Activated CD4-positive, alpha-beta T cell treated with anti-CD3 and anti-CD28 coated beads for 1 hour (primary cell): ENCODE measurements at regions not wholly inside any gene's neighbourhood (a gene's known extent, or its start where the extent isn't known, plus 50 kb on each side); places are given as distances from the start of the nearest gene placed in this dataset.

ENCODE experiments used
- DNase-seq: peaks from one replicate; pipeline ENCODE4 v3.0.0-alpha.2; 2020

GRCh38 chr3:124373524-124373923, 356.7 kb upstream of the UMPS start:
- DNase-seq = no peak

DNA sequence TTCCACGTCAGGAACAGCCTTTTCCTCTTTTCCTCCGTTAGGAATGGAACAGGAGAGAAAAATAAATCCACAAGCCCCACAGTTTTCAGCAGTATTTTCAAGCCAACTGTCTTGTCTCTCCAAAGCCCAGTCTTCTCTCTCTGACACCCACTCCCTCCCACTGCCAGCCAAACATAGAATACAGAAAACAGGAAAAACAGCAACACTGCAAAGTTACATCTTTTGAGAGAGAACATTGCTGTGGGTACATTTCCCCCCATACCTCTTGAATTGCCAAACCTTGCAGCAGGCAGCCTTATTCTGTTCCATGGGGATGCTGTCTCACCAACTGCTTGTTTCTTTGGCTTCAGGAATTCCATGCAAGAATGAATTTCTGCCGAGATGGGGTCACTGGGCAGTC, 355.7 kb upstream of the UMPS start:
- no peak for DNase-seq

DNA sequence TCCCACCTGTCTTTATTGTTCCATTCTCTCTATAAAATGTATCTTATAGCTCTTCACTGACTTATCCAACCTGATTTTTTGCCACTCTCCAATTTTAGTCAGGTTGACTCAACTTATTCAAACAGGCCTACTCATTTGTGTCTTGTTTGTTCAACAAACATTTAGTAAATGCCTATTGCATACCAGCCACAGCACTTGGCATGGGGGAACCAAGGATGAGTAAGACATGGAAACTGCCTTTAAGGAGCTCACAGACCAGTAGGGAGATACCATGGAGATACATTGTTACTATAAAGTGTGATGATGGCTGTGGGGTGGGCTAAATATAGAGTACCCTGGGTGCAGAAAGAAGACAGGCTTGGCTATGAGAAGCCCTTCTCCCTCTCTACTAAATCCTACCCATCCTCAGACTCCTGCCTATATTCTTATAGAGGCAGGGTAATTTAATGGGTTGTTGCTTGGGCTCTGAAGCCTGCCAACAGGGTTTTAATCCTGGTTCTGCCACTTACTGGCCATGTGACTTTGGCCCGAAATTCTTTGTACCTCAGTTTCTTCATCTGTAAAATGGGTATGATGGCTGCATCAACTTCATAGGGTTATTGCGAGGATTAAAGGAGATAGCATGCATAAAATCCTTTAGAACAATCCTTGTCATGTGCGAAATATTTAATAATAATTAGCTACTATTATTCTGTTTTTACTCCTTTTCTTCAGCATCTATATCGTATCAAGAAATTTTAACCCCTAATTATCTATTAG, 348.5 kb upstream of the UMPS start:
- DNase-seq = no peak

DNA sequence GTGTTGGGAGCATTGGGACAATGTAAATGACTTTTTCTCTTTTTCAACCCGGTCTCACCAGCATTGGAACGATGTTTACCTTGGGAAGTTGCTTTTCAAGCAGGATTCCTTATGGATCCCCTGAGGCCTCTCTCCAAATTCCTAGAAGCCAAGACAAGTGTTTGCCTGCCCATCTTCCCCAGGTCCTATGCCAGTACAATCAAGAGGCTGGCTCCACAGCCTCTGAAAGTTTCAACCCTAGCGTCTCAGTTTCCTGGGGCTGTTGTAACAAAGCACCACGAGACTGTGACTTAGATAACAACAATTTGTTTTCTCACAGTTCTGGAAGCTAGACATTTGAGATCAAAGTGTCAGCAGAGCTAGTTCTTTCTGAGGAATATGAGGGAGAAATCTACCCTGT, 347.2 kb upstream of the UMPS start:
- no peak for DNase-seq

- no peak for DNase-seq
These were observed 346.3 kb upstream of the UMPS start for GRCh38 chr3:124383846-124384466.

DNA sequence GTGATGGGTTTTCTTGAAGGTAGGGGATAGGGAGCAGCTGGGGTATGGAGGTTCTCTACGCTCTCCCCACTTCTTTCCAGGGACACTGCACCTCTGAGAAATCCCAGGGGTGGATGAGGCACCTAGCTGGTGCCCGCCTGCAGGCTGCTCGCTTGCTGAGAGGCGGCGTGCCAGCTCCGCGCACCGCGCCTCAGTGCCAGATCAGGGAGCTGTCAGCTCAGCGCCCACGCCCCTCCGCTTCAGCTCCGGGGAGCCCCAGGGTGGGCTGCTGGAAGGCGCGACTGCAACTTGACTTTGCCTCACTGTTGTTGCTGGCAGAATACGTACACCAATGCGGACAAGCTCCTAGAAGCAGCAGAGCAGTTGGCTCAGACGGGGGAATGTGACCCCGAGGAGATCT, 345.7 kb upstream of the UMPS start:
- no peak for DNase-seq

DNA sequence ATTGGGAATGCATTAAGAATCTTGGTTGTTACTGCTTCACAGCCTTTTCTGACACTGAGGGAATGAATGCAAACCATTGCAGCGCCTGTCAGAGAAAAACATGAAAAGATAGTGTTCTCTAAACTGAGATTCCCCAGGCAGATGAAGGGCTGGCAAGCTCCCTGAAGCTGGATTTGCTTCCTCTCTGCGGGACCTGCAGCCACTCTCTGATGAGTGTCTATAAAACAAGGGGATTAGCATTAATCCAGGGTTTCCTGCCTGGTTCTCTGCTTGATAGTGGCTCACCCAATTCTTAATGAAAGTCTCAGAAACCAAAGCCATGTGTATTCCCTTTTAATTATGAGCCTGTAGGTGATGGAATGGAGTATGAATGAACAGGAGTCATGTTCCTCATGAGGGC, 344.3 kb upstream of the UMPS start:
- DNase-seq = no peak

DNA sequence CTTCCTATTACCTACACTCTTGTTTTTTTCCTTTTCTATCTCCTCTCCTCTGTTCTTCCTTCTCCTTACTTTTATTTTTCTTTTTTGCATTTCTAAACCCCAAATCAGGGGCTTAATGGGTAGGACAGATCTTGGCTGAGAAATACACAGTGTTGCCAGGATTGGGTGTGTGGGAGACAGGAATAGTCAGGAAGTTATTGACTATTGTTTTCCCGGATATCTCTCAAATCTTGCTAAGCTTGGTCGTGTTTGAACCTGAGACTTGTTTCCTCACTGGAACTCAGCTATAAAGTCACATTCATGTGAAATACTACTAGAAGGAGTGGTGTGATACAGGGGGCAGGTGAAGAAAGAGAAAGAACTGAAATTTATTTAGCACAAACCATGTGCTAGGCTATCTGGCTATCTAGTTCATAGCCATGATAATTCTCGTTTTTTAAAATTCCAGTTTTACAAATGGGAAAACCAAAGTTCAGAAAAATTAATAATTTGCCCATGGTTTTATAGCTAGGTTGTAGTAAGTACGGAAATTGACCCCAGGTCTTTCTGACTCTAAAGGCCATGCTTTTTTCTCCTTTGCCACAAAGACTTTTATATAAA, 343.2 kb upstream of the UMPS start:
- DNase-seq = no peak

DNA sequence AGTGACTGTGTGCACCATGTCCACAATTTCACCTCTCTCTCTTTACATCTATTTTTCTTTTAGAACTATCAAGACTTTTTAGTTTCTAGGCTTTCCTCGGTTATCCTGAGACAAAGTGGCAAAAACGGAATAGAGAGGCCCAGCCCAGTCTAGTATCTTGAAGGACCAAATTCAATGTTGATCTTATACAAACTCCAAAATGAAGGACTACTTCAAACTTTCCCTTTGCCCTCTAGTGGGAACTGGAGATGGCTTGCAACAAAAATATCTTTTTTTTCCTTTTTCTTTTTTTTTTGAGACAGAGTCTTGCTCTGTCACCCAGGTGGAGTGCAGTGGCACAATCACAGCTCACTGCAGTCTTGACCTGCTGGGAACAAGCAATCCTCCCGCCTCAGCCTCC, 338.5 kb upstream of the UMPS start:
- DNase-seq = no peak

DNA sequence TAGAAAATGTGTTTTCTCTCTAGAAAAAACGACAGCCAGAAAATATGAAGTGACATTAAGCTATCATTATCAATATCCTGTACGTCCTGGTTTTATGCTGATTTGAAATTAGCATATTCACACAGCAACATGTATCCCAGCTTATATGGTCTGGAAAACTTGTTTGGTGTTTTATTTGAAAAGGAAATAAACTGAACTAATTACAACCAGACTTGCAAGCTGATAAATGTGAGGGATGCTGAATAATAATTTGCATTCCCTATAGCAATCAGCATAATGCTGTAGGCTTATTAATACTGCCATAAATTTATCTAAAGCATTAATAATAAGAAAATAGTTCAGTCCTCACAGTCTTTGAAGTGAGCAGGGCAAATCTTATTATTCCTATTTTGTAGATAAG, 336.9 kb upstream of the UMPS start:
- no peak for DNase-seq

GRCh38 chr3:124395162-124395561, 335.1 kb upstream of the UMPS start:
- no peak for DNase-seq

DNA sequence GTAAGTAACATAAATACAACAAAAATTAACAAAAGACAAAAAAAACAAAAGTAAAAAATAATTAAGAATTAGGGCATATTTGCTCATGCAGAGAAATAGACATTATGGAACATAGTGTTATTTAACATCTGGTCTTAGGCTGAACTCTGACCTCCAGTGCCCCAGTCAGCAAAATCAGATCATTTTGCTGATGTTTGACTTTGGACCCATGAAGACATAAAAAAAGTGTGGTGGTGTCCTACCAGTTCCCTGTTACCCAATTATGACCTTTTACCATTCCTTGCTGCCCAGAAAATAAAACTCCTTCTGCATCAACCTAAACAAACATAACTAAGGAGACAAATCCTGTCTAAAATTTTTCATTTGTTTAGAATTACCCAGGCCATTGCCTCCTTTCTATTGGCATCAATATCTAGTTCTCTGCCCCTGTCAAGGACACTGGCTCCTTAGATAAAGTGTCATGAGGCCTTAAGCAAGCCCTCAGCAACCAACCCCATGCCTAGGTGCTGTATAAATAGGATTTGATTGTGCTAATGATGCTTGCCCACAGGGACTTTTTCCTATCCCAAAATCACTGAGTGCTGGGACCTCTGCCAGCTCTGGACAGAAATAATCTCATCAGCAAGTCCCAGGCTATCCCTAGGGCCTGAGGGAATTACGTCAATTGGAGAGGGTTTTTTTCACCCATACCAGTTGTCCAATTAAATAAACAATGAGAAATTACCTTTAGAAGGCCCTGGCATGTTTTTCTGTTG, 334.5 kb upstream of the UMPS start:
- DNase-seq = no peak

- no peak for DNase-seq
These were observed 333.8 kb upstream of the UMPS start for GRCh38 chr3:124396339-124396950.

DNA sequence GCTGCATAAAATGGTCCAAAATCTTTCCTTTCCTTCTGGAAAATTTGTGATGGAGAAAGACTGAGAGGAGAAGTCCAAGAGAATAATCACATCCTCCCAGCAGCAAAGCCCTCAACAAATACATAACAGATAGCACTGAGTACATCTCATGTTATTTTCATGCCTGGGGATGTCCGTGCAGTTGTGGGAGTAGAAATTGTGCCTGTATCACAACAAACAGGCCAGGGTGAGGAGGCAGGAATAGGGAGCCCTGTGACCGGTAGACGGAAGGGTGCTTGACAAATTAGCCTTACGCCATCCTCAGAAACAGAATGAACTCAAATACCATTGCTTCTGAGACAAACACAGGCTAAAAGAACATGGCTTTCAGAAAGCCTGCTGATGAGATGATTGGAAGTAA, 333.2 kb upstream of the UMPS start:
- no peak for DNase-seq

- DNase-seq = no peak
These were observed 331.7 kb upstream of the UMPS start for GRCh38 chr3:124398594-124398993.

- no peak for DNase-seq
These were observed 328.4 kb upstream of the UMPS start for GRCh38 chr3:124401843-124402242.

GRCh38 chr3:124402791-124403190, 327.5 kb upstream of the UMPS start:
- DNase-seq = no peak

GRCh38 chr3:124404621-124405020, 325.6 kb upstream of the UMPS start:
- DNase-seq = no peak

GRCh38 chr3:124407260-124407659, 323.0 kb upstream of the UMPS start:
- no peak for DNase-seq

DNA sequence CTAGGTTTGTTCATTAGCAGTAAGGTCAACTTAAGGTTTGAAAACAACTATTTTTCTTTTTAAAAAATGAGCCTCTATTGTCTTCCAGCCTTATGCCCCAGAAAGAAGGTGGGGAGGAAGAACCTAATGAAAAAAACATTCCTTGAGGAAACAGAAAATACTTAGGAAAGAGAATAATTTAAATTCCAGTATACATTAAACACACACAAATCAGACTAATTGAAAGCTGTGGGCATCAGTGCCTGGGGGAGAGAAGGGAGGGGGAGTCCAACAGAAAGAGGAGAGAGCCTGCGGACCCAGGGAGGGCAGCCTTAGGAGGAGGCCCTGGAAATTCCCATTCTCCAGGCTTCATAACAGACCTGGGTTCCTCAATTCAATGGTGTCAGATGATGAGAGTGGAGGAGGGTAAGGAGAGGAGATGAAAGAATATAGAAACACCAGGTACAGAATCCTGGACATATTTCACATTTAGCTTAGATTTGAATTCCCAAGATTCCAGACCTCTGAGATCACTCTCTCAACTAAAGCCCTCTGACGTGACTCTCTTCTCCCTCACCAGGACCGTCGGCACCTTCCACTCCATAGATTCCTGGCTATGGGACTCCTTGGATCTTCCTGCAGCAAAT, 320.5 kb upstream of the UMPS start:
- DNase-seq = no peak

DNA sequence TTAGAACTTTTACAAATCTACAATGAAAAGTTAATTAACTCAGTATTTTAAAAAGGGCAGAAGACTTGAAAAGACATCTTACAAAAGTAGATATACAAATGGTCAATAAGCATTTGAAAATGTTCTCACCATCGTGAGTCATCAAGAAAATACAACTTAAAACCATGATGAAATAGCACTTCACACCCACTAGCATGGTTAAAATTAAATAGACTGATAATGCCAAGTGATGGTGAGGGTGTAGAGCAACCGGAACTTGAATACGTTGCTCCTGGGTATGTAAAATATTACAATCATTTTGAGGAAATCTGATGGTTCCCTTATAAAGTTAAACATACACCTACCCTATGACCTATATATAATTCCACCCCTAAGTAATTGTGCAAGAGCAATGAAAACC, 319.8 kb upstream of the UMPS start:
- DNase-seq = no peak

DNA sequence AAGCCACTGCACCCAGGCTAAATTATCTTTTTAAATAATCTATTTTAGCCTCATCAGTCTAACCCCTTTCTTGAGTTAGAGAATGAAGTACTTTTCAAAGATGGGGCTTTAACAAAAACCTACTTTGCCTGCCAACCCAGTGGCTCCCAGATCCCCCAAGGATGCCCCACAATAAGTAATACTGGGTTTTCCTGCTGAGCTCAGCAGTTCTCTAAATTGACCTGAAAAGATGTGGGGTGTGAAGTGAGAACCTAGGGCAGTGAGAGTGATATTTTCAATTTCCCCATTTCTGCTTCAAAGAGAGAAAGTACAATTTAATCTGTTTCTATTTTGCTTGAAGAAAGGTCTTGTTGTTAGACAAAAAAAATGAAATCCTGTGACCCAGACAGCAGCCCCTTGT, 318.5 kb upstream of the UMPS start:
- DNase-seq = no peak

- DNase-seq = no peak
These were observed 317.6 kb upstream of the UMPS start for GRCh38 chr3:124412644-124413043.
